Thyroid gland (tissue), 4 donors: ENCODE measurements at regions not wholly inside any gene's neighbourhood (a gene's known extent, or its start where the extent isn't known, plus 50 kb on each side); places are given as distances from the start of the nearest gene placed in this dataset.

Source experiments
- CTCF ChIP-seq, 6 experiments: fragments of 200-600 bp in 3 of 6; fragments of 450-650 bp in 3 of 6; sonication (generic) in 3 of 6; IDR thresholded peaks; one replicate each; pipeline ENCODE4 v1.5.1; 2016 to 2019; ENCODE audit warnings: antibody characterized with exemption in 6 of 6, mild to moderate bottlenecking in 2 of 6, inconsistent platforms in 1 of 6, moderate library complexity in 1 of 6
- POLR2A ChIP-seq, 2 donors: fragments of 450-650 bp; IDR thresholded peaks; one replicate each; pipeline ENCODE4 v1.6.1; 2017; ENCODE audit warnings: antibody characterized with exemption in 2 of 2, mild to moderate bottlenecking in 2 of 2, moderate library complexity in 1 of 2

GRCh38 chr5:145685417-145685816 is 149.7 kb downstream of the PRELID2 start:
- TF ChIP-seq CTCF (IDR thresholded peaks at IDR 0.05) (no peak), POLR2A (IDR thresholded peaks at IDR 0.05) (no peak)
